Left hindlimb (tissue), 1 donor: ENCODE measurements at regions not wholly inside any gene's neighbourhood (a gene's known extent, or its start where the extent isn't known, plus 50 kb on each side); places are given as distances from the start of the nearest gene placed in this dataset.
"Not testable (repeated sequence)": the region's sequence is repeated elsewhere in the genome, so short reads cannot be mapped to it uniquely, and the experiment has no call there.

Experiments
- DNase-seq: peaks from one replicate; pipeline ENCODE4 v3.0.0-alpha.2; 2018

DNA sequence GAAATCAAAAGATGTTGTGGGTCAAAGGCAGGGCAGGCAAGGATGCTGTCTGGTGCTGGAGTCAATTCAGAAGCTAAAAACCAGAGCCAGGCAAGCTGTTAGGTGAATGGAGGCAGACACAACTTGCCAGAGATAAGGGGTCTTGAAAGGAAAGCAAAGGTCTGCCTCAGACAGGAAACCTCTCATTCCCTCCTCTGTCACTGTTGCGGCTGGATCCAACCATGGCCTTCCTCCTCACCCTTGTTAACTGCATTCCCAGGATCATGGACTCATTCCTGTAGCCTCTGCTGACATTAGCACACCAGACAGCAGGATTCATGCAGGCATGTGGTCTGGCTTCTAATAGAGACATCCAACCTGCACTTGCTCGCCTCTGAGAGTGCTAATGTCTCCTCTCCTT, 186.7 kb upstream of the HS3ST3A1 start:
- no peak for DNase-seq

DNA sequence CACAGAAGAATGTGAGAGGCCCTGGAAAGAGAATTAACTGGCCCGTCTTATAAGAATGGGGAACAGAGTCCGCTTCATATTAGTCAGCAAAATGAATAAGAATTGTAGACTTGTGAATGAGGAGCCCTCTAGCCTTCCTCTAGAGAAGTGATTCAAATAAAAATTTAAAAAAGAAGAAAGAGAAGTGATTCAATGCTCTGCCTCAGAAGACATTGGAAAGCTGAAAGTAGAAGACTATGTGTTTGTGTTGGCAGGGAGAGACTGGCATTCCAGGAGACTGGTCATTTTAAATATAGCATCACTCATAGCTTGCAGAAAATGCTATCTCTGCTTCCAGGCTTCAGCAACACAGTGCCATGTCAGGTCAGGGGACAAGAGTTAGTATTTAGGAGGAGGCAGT, 190.6 kb upstream of the HS3ST3A1 start:
- DNase-seq: no peak

DNA sequence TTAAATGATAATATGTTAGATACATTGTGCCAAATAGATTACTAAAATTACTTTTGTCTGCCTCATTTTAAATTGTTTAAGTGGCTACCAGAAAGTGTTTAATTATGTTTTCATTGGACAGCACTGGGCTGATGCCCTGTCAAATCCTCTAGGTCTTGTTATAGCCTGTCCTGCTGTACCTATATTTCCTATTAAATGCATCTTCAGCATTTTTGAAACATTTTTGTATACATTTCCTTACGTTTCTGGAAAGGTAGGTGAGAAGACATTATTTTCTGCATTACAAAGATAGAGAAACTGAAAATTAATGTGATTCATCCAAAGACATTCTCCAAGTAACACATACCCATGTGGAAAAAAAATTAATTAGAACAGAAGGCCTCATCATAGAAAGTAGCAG, 192.2 kb upstream of the HS3ST3A1 start:
- no peak for DNase-seq

DNA sequence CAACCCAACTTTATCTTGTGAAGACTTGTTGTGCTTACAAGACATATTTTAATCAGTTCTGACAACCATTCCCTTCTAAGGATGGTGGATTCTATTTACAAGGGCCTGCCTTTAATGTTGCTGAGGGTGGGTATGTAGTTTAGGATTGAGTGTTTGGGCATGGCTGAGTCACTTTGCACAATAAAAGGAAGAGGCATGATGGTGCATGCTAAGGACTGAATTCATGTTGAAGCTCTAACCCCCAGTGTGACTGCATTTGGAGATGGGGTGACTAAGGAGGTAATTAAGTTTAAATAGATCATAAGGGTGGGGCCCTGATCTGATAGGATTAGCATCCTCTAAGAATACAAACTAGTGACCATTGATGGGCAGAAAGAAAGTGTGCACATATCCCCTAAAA, 196.1 kb upstream of the HS3ST3A1 start:
- no peak for DNase-seq

DNA sequence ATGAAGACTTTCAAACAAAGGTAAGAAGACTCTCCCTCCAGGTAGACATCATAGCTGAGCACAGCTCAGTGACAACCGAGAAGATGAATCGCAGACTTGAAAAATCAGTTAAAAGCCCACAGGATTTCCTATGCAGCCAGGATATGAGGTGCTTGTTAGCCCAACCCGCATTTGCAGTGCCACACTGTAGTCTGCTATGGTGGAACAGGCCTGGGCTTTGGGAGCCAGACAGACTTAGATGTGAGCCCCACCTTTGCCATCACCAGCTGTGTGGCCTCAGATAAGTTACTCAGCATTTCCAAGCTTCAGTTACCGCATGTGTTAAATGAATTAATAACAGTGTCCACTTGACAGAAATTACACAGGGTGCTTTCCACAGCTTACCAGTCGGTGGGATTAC, 204.4 kb upstream of the HS3ST3A1 start:
- DNase-seq: no peak

GRCh38 chr17:13807103-13807502, 205.4 kb upstream of the HS3ST3A1 start:
- DNase-seq: no peak

GRCh38 chr17:13812350-13812749, 210.6 kb upstream of the HS3ST3A1 start:
- DNase-seq: no peak

DNA sequence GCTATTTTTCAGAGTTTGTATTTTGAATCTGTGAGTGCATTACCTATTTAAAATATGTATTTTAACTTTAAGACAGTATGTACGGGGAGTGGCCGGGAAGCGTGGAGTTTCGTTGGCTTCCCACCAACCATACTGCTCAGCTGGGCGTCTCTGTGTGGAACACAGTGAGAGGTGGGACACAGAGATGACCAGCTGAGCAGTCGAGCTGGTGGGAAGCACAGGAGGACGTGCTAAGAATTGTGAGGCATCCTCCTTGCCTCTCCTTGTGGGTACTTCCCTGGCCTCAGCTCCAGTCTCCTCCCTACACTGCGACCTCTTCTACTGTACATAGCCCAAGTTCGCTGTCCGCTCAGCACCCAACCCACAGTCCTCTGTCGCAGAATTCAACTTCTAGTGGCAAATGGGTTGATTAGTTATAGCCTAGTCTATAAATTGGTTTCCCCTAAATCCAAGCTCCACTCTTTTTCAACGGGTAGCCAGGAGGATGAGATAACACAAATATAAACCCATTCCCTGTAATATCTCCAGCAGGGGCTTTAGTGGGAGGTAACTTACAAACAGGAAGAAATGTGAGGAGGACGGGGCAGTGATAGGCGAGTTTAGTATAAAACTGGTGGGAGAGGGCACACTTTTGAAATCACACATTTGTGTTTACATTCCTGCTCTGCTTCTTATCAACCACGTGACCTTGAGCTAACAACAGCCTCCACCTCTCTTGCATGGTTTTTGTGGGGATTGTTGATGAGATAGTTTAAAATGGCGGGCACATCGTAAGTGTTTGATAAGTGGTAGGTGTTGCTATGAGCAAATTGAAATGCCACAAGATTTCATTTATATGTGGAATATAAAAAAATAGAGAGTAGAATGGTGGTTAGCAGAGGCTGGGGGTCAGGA, 211.9 kb upstream of the HS3ST3A1 start:
- DNase-seq: no peak

GRCh38 chr17:13822700-13823099, 221.0 kb upstream of the HS3ST3A1 start:
- DNase-seq: no peak

DNA sequence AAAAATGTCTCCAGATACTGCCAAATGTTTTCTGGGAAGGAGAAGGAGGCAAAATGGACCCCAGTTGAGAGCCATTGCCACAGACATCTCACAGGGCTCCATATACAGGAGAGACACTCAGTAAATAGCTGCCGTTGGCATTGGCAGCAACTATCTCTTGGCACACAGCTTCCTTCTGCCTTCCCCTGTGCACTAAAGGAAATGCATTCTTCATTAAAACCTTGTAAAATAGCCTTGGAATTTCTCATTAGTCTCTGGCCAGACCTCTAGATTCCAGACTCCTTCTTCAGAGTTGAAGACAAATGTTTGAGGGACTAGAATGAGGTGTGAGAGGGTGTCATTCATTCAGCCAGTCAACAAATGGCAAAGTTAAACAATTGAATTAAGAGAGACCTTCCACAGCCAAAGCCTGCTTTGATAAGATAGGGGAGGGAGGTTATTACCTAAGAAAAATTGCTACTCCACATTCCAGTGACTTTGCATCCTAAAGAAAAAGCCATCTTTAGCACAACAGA, 223.9 kb upstream of the HS3ST3A1 start:
- no peak for DNase-seq

DNA sequence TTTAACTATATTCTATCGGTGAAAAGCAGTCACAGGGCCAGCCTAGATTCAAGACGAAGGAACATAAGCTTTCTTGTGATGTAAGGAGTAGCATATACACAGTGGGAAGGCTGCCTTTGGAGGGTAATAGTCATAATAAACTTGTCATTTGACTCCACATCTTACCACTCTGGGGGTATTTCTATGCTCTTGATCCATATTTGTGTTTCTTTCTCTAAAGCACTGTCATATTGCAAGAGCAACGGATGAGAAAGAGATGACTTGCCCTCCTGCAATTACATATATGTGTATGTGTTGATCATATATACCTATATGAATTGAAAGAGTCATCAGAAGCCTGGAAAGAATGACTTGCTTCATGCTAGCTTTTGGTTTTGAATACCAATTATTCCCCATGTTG, 225.4 kb upstream of the HS3ST3A1 start:
- DNase-seq: no peak

- no peak for DNase-seq
Measured at GRCh38 chr17:13833921-13834320, 232.2 kb upstream of the HS3ST3A1 start.

GRCh38 chr17:13835151-13835550, 233.4 kb upstream of the HS3ST3A1 start:
- no peak for DNase-seq

- no peak for DNase-seq
Measured at GRCh38 chr17:13837417-13837816, 231.9 kb upstream of the COX10 start.

DNA sequence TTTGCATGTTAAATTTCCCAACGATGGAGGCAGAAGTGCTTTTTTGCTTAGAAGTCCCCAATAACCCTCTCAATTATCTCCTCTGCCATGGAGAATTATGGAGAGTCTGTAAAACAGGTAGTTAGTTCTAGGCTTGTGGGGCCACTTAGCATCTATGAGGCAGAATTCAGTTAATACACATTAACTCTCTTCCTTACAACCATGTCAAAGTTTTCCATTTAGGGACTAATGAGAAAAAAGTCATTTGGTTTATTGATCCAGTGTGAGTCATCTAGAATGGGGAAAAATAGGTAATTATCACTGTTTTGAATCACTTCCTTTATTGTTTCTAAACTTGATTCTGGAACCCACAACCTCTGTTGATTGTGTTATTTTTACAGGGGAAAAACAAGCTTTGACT, 229.1 kb upstream of the COX10 start:
- DNase-seq: no peak

- DNase-seq: no peak
Measured at GRCh38 chr17:13843862-13844635, 225.3 kb upstream of the COX10 start.

- DNase-seq: no peak
Measured at GRCh38 chr17:13851889-13852288, 217.4 kb upstream of the COX10 start.

DNA sequence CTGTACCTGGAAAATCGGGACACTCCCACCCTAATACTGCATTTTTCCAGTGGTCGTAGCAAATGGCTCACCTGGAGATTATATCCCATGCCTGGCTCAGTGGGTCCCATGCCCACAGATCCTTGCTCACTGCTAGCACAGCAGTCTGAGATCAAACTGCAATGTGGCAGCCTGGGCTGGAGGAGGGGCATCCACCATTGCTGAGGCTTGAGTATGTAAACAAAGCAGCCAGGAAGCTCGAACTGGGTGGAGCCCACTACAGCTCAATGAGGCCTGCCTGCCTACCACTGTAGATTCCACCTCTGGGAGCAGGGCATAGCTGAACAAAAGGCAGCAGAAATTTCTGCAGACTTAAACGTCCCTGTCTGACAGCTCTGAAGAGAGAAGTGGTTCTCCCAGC, 213.6 kb upstream of the COX10 start:
- not testable (repeated sequence) for DNase-seq

DNA sequence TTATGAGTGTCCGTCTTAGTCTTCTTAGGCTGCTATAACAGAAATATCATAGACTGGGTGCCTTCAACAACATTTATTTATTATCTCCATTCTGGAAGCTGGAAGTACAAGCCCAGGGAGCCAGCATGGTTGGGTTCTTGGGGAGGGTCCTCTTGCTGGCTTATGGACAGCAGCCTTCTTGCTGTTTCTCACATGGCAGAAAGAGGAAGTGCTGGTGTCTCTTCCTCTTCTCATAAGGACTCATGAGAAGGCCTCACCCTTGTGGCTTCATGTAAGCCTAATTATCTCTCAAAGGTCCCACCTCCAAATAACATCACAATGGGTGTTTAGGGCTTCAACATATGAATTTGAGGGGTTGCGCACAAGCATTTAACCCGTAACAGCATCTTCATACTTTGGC, 207.0 kb upstream of the COX10 start:
- DNase-seq: no peak

DNA sequence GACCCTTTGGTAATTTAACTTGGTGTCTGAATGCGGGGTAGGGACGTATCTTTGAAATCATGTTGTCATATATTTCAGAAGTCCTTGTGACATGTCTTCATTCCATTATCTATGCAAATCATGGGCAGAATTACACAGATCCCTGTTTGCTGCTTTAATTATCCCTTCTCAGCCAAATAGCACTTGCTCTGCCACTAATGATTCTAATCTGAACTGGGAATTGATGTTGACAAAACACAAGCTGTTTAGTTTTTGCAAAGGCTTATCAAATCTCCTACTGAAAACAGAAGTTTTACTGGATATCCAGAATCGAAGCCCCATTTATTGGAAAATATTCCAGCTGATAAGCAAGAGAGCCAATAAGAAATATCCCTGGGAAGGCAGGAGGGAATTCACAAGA, 205.9 kb upstream of the COX10 start:
- DNase-seq: no peak

- DNase-seq: no peak
Measured at GRCh38 chr17:13864521-13864920, 204.8 kb upstream of the COX10 start.

- DNase-seq: no peak
Measured at GRCh38 chr17:13865650-13866049, 203.7 kb upstream of the COX10 start.

DNA sequence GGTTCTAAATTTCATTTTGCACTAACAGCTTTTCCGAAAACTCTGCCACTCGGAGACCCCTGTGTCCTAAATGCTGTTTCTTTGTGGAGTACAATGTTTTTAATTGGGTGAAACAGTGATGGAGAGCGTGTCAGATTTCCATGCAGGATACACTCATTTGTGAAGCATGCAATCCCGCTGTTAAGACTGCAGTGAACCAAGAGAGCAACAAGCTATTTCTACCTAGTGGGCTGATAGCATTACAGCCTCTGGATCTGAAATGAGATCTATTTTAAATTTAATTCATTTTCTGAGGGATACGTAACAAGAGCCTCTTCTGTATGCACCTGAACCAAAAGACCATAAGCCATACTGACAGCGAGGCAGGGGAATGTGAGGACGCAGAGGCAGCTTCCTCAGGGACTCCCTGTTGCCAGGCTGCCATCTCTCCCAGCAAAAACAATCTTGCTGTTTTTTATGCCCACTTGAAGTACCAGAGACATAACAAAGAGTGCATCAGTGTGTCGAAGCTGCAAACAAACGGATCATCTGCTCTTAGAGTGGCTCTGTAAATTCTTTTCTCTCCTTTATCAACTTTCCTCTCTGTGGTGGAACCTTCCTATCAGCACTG, 199.9 kb upstream of the COX10 start:
- no peak for DNase-seq

DNA sequence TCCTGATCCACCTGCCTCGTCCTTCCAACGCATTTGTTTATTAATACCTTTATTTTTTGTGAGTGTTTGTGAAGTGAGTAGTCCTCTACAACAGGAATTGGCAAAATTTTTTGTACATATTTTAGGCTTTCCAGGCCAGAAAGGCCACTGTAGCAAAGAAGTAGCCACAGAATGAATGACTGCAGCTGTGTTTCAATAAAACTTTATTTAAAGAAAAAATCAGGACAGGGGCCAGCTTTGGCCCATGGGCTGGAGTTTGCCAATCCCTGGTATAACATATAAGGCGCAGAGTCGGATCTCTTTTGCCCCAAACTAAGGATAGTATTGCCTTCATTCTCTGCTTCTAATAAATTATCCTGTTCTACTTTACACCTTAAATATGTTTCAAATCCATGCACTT, 198.0 kb upstream of the COX10 start:
- DNase-seq: no peak
